Liver (tissue), 3 donors: ENCODE measurements at regions not wholly inside any gene's neighbourhood (a gene's known extent, or its start where the extent isn't known, plus 50 kb on each side); places are given as distances from the start of the nearest gene placed in this dataset.

Source experiments
- CTCF ChIP-seq: fragments of 150-350 bp; IDR thresholded peaks from 2 replicates; pipeline ENCODE4 v1.5.1; 2017; ENCODE audit warnings: improper control_type of control experiment, low read depth, low read length; ENCODE audit not compliant: missing input control
- GABPA ChIP-seq, 2 donors: IDR thresholded peaks in 1 of 2; conservative IDR thresholded peaks in 1 of 2; 2 replicates each; pipeline ENCODE4 v1.6.1; 2016; ENCODE audit warnings: antibody characterized with exemption in 2 of 2, mild to moderate bottlenecking in 1 of 2, moderate library complexity in 1 of 2
- JUND ChIP-seq, 2 donors: IDR thresholded peaks; 2 replicates each; pipeline ENCODE4 v1.6.1; 2016; ENCODE audit warnings: antibody characterized with exemption in 2 of 2
- RAD21 ChIP-seq, 2 donors: IDR thresholded peaks; 2 replicates each; pipeline ENCODE4 v1.6.1; 2016; ENCODE audit warnings: antibody characterized with exemption in 2 of 2, mild to moderate bottlenecking in 2 of 2
- RXRA ChIP-seq, 2 donors: IDR thresholded peaks; 2 replicates each; pipeline ENCODE4 v1.6.1; 2017 to 2018; ENCODE audit warnings: antibody characterized with exemption in 2 of 2, mild to moderate bottlenecking in 1 of 2
- SP1 ChIP-seq: IDR thresholded peaks from 2 replicates; pipeline ENCODE4 v1.6.1; 2018; ENCODE audit warnings: antibody characterized with exemption, mild to moderate bottlenecking
- TAF1 ChIP-seq: conservative IDR thresholded peaks from 2 replicates; pipeline ENCODE4 v1.6.1; 2016; ENCODE audit warnings: antibody characterized with exemption, mild to moderate bottlenecking
- YY1 ChIP-seq: IDR thresholded peaks from 2 replicates; pipeline ENCODE4 v1.6.1; 2016; ENCODE audit warnings: antibody characterized with exemption, mild to moderate bottlenecking
- ZBTB33 ChIP-seq: IDR thresholded peaks from 2 replicates; pipeline ENCODE4 v1.6.1; 2016; ENCODE audit warnings: antibody characterized with exemption
- donor health status: healthy.
- donor health status: healthy.

GRCh38 chr11:95483339-95483738 lies 252.3 kb upstream of the SESN3 start:
- no peak for TF ChIP-seq ZBTB33
- TF ChIP-seq CTCF = no peak
- TF ChIP-seq RXRA (IDR thresholded peaks at IDR 0.05) = no peak
- no peak for TF ChIP-seq GABPA (IDR thresholded peaks at IDR 0.05 in 1 of 2, conservative IDR thresholded peaks at IDR 0.05 in 1 of 2)
- no peak for TF ChIP-seq JUND (IDR thresholded peaks at IDR 0.05)
- TF ChIP-seq TAF1 = no peak
- TF ChIP-seq YY1 = no peak
- no peak for TF ChIP-seq SP1
- TF ChIP-seq RAD21 (IDR thresholded peaks at IDR 0.05) = no peak
